Glutamatergic neuron (in vitro differentiated cells): ENCODE measurements at regions not wholly inside any gene's neighbourhood (a gene's known extent, or its start where the extent isn't known, plus 50 kb on each side); places are given as distances from the start of the nearest gene placed in this dataset.

ENCODE experiments used
- DNase-seq: peaks from one replicate; pipeline ENCODE4 v3.0.0; 2022
- H3K27ac Mint-ChIP-seq: one replicate; pipeline ENCODE4 v1.8.0; 2020; ENCODE audit warnings: mild to moderate bottlenecking, mixed read lengths, inconsistent platforms; ENCODE audit not compliant: unreplicated experiment
- H3K27me3 Mint-ChIP-seq: one replicate; pipeline ENCODE4 v1.8.0; 2020; ENCODE audit warnings: mild to moderate bottlenecking, moderate library complexity, mixed read lengths, inconsistent platforms; ENCODE audit not compliant: unreplicated experiment
- H3K36me3 Mint-ChIP-seq: one replicate; pipeline ENCODE4 v1.8.0; 2020; ENCODE audit warnings: mild to moderate bottlenecking, mixed read lengths, inconsistent platforms; ENCODE audit not compliant: unreplicated experiment
- H3K4me1 Mint-ChIP-seq: one replicate; pipeline ENCODE4 v1.8.0; 2020; ENCODE audit warnings: mild to moderate bottlenecking, low read depth, mixed read lengths, inconsistent platforms; ENCODE audit not compliant: unreplicated experiment
- H3K4me3 Mint-ChIP-seq: one replicate; pipeline ENCODE4 v1.8.0; 2020; ENCODE audit warnings: mild to moderate bottlenecking, mixed read lengths, inconsistent platforms; ENCODE audit not compliant: unreplicated experiment
- H3K9me3 Mint-ChIP-seq: one replicate; pipeline ENCODE4 v1.8.0; 2020; ENCODE audit warnings: mild to moderate bottlenecking, moderate library complexity, mixed read lengths, inconsistent platforms; ENCODE audit not compliant: unreplicated experiment
- TF ChIP-seq, protein P1 (sequence below): fragments of 200-600 bp; sonication (generic); IDR thresholded peaks from one replicate; pipeline ENCODE4 v1.5.0; 2021; ENCODE audit not compliant: partially characterized antibody, unreplicated experiment

DNA sequence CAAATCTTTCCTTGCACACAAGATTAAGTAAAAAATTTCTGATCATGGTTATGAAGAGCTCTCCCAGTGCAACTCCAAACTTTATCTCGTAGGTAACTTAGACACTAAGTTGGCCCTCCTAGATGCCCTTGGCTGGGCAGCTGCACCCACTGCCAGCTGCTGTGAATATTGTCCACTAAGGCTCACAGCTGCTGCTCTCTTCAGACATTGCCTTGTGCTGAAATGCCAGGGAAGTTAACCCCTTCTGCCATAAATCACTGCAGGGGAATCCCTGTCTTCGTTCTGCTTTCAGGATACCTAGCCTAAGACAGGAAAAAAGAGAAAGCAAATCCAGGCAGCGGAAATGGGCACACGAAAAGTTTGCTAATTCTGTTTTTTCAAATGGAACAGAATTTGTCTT is 106.4 kb downstream of the IRX5 start:
- H3K4me3 Mint-ChIP-seq, result no peak overlapping the region
- no peaks in the 10 kb centered on the region for H3K36me3 Mint-ChIP-seq
- H3K9me3 Mint-ChIP-seq, result peaks cover 2% of the 10 kb centered on the region
- TF ChIP-seq, protein P1, sequence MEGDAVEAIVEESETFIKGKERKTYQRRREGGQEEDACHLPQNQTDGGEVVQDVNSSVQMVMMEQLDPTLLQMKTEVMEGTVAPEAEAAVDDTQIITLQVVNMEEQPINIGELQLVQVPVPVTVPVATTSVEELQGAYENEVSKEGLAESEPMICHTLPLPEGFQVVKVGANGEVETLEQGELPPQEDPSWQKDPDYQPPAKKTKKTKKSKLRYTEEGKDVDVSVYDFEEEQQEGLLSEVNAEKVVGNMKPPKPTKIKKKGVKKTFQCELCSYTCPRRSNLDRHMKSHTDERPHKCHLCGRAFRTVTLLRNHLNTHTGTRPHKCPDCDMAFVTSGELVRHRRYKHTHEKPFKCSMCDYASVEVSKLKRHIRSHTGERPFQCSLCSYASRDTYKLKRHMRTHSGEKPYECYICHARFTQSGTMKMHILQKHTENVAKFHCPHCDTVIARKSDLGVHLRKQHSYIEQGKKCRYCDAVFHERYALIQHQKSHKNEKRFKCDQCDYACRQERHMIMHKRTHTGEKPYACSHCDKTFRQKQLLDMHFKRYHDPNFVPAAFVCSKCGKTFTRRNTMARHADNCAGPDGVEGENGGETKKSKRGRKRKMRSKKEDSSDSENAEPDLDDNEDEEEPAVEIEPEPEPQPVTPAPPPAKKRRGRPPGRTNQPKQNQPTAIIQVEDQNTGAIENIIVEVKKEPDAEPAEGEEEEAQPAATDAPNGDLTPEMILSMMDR, result no peak
- no peak for DNase-seq
- peaks cover 3% of the 10 kb centered on the region for H3K27me3 Mint-ChIP-seq
- H3K4me1 Mint-ChIP-seq, result no peaks in the 10 kb centered on the region
- H3K27ac Mint-ChIP-seq, result no peak overlapping the region

DNA sequence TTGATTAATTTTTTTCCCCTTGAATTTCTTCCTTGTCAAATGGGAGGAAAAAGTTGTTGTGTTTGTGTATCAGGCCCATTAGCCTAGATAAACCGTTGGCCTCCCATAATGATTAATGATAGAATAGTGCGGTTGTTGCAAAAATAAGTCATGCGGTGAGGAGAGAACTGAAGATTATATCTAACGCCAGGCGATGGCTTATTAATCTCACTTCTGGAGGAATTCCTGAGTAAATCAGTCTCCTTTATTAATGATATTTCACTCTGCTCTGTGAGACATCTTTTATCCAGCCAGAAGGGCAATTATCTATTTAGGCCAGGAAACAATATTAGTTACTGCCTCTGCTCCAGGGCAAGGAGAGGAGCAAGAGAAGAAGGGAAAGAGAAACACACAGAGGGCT is 107.3 kb downstream of the IRX5 start:
- Mint-ChIP-seq H3K27ac (no peak overlapping the region), H3K27me3 (peaks cover 2% of the 10 kb centered on the region), H3K4me3 (no peak overlapping the region), H3K4me1 (no peaks in the 10 kb centered on the region), H3K9me3 (peaks cover 2% of the 10 kb centered on the region), H3K36me3 (no peaks in the 10 kb centered on the region)
- TF ChIP-seq, protein P1, result no peak
- DNase-seq, result no peak

DNA sequence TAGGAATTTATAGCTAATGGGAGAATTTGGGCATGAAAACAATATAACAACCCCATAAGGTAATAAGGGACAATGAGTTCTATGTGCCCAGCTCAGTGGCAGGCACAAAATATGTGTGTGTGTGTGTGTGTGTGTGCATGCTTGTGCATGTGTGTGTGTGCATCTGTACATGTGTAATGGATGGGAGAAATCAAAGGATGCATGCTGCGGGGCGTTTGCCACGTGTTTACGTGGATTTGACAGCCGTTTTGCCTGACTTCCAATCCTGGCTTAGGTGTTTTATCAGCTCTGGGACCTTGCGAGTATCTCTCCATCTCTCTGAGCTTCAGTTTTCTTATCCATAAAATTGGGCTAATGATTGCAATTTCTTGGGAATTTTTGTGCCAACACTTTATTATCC is 108.4 kb downstream of the IRX5 start:
- H3K4me3 Mint-ChIP-seq, result no peak overlapping the region
- TF ChIP-seq, protein P1, result no peak
- H3K27me3 Mint-ChIP-seq, result peaks cover 5% of the 10 kb centered on the region
- no peak overlapping the region for H3K27ac Mint-ChIP-seq
- DNase-seq, result no peak
- H3K9me3 Mint-ChIP-seq, result peaks cover 2% of the 10 kb centered on the region
- H3K4me1 Mint-ChIP-seq, result no peaks in the 10 kb centered on the region
- H3K36me3 Mint-ChIP-seq, result no peaks in the 10 kb centered on the region

DNA sequence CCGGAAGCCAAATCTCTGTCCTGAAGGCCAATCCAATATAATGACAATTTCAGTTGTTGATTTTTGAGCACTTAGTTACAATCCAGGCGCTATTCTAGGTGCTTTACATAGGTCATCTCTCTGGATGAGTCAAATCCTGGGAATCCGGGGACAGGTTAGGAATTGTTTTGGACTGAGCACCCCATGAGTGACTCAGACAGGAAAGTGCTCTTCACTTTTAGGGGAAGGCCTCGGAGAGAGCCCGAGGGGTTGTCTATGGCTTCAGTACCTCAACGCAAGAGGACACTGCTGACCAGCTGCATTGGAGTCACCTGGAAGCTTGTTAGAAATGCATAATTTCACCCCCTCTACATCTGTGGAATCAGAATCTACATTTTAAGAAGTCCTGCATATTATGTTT is 108.8 kb downstream of the IRX5 start:
- no peak for DNase-seq
- H3K27ac Mint-ChIP-seq, result no peak overlapping the region
- H3K4me3 Mint-ChIP-seq, result no peak overlapping the region
- H3K27me3 Mint-ChIP-seq, result peaks cover 5% of the 10 kb centered on the region
- H3K9me3 Mint-ChIP-seq, result peaks cover 2% of the 10 kb centered on the region
- TF ChIP-seq, protein P1, result no peak
- H3K4me1 Mint-ChIP-seq, result no peaks in the 10 kb centered on the region
- no peaks in the 10 kb centered on the region for H3K36me3 Mint-ChIP-seq

DNA sequence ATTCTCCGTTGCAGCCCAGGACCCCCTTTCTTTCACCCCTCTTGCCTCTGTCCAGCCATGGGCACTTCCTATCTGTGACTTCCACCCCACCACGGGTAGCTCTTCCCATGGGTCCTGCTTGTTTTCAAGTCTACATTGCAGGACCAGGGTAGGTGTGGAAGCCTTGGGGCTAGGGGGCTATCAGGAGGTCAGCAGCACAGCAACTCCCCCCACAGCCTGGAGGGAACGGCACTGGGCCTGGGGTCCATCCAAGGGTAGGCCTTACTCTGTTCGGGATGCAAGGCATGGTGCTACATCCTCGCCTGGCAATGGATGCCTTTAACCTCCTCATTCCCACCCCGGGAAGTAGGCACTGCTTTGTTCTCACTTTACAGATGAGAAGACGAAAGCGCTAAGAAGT is 109.3 kb downstream of the IRX5 start:
- no peaks in the 10 kb centered on the region for H3K4me1 Mint-ChIP-seq
- H3K36me3 Mint-ChIP-seq, result no peaks in the 10 kb centered on the region
- no peak overlapping the region for H3K27ac Mint-ChIP-seq
- no peak for DNase-seq
- H3K9me3 Mint-ChIP-seq, result peaks cover 2% of the 10 kb centered on the region
- no peak overlapping the region for H3K4me3 Mint-ChIP-seq
- TF ChIP-seq, protein P1, result no peak
- H3K27me3 Mint-ChIP-seq, result peaks cover 8% of the 10 kb centered on the region
